SKM-1 treated with dmso at 0.1 percent for 144 hours (cell line): ENCODE measurements at regions not wholly inside any gene's neighbourhood (a gene's known extent, or its start where the extent isn't known, plus 50 kb on each side); places are given as distances from the start of the nearest gene placed in this dataset.
"Not testable (repeated sequence)": the region's sequence is repeated elsewhere in the genome, so short reads cannot be mapped to it uniquely, and the experiment has no call there.

Experiments used
- DNase-seq: peaks from one replicate; lab custom pipeline; 2025; ENCODE audit not compliant: unreplicated experiment; lab: John Stamatoyannopoulos, UW

- no peak for DNase-seq
These were observed 280.6 kb upstream of the UBE2E3 start for GRCh38 chr2:180699657-180700361.

- no peak for DNase-seq
These were observed 281.7 kb upstream of the UBE2E3 start for GRCh38 chr2:180698668-180699067.

GRCh38 chr2:180695586-180696401 is 284.6 kb upstream of the UBE2E3 start:
- DNase-seq: no peak

- no peak for DNase-seq
These were observed 285.7 kb upstream of the UBE2E3 start for GRCh38 chr2:180694445-180695421.

- no peak for DNase-seq
These were observed 288.1 kb upstream of the UBE2E3 start for GRCh38 chr2:180692322-180692721.

GRCh38 chr2:180691855-180692223 is 288.6 kb upstream of the UBE2E3 start:
- DNase-seq: not testable (repeated sequence)

GRCh38 chr2:180691186-180691854 is 289.1 kb upstream of the UBE2E3 start:
- not testable (repeated sequence) for DNase-seq

- no peak for DNase-seq
These were observed 289.8 kb upstream of the UBE2E3 start for GRCh38 chr2:180690611-180691010.

- no peak for DNase-seq
These were observed 297.5 kb upstream of the UBE2E3 start for GRCh38 chr2:180682871-180683270.

GRCh38 chr2:180679693-180680092 is 300.7 kb upstream of the UBE2E3 start:
- DNase-seq: no peak

GRCh38 chr2:180678625-180678972 is 301.8 kb upstream of the UBE2E3 start:
- no peak for DNase-seq

- DNase-seq: no peak
These were observed 302.3 kb upstream of the UBE2E3 start for GRCh38 chr2:180677930-180678624.

- DNase-seq: no peak
These were observed 303.2 kb upstream of the UBE2E3 start for GRCh38 chr2:180677200-180677599.

- no peak for DNase-seq
These were observed 303.8 kb upstream of the UBE2E3 start for GRCh38 chr2:180676520-180677025.

GRCh38 chr2:180675170-180675569 is 305.2 kb upstream of the UBE2E3 start:
- DNase-seq: no peak

GRCh38 chr2:180672377-180672776 is 308.0 kb upstream of the UBE2E3 start:
- DNase-seq: no peak

- DNase-seq: no peak
These were observed 310.0 kb upstream of the UBE2E3 start for GRCh38 chr2:180670302-180671003.

- DNase-seq: no peak
These were observed 311.4 kb upstream of the UBE2E3 start for GRCh38 chr2:180669016-180669415.

- DNase-seq: no peak
These were observed 315.9 kb upstream of the UBE2E3 start for GRCh38 chr2:180664507-180664906.
